Skin of body (tissue), 1 donor: ENCODE measurements at regions not wholly inside any gene's neighbourhood (a gene's known extent, or its start where the extent isn't known, plus 50 kb on each side); places are given as distances from the start of the nearest gene placed in this dataset.
"Not testable (repeated sequence)": the region's sequence is repeated elsewhere in the genome, so short reads cannot be mapped to it uniquely, and the experiment has no call there.

Experiments used
- DNase-seq: peaks from one replicate; lab custom pipeline; 2025; lab: John Stamatoyannopoulos, UW

DNA sequence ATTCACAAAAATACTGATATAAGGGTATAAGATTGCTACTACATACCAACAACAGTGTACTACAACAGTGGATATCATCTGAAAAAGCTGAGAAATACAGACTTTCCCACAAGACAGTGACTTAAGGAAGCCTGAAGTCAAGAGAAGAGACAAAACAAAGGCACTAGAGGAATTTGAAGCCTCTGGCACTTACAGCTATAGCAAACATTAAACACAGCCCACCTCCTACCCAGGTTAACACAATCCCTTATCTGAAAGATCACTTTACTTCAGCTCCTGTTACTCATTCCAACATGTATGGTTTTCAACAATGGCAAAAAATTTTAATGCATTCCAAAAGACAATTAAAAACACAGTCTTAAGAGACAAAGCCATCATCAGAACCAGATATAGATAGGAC is 388.5 kb downstream of the JRKL start:
- DNase-seq = no peak

DNA sequence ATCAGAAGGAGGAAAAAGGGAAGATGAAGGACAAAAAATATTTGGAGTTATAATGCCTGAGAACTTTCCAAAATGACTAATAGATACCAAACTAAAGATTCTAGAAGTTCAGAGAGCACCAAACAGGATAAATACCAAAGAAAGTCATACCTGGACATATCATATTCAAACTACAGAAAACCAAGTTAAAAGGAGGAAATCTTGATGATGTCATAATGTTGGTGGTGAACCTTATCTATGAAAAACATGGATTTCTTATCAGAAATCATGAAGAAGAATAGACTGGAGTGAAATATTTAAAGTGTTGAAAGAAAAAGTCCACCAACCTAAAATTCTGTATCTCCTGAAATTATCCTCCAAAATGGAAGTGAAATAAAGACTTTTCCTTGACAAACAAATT is 389.2 kb downstream of the JRKL start:
- DNase-seq = no peak

DNA sequence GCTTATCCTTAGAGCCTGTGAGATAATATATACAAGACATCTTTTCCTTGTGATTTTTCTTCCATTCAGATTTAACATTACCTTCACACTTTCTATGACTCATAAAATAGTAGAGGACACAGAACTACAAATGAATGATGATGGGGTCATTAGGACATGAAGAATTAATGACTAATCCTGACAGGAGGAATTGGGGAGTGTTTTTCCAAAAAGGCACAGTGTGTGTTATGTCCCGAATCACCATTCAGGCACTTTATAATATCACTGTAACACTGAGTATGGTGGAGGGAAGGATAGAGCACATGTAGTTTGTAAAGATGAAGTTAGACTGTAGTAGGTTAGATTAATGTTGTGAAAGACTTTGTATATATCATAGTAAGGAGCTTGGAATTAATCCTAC is 391.3 kb downstream of the JRKL start:
- no peak for DNase-seq

DNA sequence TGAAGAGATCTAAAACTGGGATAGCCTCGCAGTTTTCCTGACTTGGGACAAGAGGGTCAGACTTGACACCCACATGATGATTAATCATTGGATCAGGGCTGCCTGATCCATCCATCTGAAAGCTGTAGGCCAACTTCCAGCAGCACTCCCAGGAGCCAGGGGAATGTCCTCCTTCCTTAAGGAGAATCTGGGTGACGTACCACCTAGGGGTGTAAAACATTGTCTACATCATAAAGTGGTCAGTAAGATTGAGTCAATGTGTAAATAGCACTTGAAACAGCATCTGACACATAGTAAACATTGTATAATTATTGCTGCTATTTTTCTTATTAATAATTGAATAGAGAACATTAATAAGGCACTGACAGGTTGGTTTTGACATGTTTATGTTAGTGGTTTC is 392.8 kb downstream of the JRKL start:
- DNase-seq = no peak

DNA sequence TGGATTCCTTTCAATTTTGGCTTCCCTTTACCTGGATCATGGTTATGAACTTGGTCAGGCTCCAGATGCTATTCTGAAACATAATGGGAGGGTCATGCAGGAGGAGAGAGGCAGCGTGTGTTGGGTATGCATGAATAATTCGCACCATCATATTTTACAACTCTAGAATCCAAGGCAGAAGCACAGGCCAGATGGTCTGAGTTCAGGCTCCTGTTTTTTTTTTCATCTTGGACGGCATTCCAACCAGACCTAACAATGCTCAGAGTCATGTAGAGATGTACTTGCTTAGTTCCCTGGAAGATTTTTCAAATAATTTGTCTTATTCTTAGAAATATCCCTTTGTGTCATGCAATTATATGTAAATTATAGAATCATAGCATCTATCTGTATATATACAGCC is 393.5 kb downstream of the JRKL start:
- DNase-seq = no peak

DNA sequence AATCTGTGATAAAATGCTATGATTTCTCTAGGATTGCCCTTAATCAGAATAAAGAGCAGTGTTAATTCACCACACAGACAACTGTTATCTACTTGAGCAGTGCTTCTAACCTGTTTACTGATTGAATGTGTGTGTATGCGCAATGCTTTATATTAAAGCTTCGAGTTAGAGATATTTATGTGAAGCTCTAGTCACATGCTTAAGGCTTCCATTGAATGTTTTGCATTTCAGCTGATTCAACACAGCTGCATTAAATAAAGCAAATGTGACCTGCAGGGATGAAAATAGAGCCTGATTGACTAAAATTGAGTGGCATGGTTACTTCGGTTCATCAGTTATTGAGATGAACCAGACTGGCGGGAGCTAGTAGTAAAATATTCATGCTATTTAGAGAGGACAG is 395.3 kb downstream of the JRKL start:
- DNase-seq = no peak

DNA sequence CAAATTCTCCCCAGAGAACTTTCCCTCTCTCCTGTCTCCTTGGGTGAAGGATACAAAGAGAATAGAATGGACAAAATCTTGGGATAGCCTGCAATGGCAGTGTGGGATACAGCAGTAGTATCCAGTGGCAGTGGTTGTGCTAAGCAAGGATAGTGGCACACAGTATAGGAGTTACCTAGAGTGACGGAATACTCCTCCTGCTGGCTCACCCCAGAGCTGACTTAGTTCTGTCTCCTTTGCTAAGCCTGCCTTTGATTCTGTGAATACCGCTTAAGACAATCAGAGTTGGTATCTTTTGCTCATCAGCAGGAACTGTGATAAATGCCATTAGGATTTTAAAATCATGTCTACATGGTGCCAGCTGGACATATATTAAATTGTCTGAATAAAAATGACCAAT is 404.3 kb downstream of the JRKL start:
- no peak for DNase-seq

DNA sequence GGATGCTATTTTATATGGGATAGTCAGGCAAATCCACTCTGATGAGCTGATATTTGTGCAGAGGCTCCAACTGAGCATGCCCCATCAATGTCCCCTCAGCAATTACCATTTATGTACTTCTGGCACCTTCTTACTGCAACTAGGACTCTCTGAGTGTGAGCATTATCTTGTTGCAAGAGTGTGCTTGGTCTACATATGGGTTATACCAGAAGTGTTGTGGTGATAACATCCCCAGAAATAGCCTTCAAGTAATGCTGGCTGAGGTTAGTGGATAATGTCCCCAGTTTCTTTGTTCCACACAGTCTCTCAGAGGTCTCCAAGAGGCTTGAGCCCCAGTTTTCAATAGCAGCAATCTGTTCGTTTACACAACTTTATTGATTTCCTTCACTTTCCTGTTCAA is 408.6 kb downstream of the JRKL start:
- DNase-seq = no peak

DNA sequence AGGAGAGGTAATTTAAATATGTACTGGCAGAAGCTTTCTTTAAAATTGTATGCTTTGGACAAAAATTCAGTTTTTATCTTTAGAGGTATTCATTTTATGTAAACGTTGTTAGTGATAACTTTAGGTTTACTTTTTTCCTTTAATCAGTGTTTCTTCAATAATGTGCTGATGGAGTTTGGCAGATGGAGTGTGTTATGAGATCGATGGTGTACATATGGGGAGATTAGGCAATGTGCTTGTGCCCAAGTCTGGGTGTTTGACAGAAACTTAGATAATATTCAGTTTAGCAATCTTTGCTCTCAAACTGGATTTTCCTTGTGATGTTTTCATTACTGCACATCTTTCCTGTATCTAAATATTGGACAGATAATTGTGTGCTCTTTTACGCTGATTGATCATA is 425.4 kb downstream of the JRKL start:
- no peak for DNase-seq

DNA sequence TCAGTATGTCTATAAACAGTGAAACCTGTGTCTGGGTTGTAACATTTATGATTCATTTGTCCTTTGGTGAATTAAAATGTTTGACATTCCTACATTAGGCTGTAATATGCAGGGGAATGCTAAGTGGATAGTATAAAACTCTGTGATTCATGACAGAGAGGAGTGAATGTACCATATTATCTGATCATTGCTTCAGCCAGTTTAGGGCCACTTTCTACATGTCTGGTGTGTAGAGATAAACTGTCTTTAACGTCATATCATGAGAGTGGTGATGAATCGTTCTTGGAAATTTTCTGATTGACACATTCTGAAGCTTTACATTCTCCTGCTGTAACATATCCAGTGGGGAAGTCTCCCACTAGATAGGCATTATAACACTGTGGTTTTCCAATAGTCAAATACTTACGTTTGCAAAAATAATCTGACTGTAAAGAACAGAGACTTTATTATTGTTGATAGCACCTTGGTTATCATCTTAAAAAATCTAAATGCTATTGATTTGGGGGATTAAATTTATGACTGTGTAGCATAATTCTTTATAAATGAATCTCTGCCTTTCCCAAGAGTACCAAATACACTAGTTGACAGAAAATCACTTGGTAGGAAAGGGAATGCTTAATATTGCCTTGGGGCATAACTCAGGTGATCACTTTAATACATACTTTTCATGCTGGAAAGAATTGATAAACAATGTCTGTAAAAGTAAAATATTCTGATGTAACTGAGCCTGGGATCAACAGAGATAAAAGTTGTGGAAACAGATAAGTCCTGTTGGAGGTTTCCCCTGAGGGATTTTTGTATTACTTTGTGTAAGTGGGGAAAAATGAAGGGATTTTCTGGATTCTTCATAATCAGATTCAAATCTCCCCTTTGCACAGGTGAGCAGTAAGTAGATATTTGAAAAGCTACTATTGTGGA is 427.9 kb downstream of the JRKL start:
- DNase-seq = no peak

DNA sequence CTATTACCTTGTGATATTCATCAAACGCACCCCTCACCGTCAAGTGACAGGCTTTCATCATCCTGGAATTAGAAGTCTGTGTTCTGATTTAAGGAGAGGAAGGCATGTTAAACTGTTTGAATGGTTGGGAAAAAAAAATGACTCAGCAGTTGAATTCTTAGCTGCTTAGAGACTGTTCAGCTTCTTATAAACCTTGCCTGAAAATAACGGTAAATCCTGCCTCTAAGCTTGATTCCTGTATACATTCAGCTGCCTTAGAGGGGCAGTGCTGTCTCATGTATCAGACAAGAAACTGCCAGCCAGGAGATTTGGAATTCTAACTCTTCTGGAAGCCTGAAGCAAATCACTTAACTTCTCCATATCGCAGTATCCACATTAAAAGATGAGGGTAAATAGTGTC is 437.4 kb downstream of the JRKL start:
- no peak for DNase-seq

DNA sequence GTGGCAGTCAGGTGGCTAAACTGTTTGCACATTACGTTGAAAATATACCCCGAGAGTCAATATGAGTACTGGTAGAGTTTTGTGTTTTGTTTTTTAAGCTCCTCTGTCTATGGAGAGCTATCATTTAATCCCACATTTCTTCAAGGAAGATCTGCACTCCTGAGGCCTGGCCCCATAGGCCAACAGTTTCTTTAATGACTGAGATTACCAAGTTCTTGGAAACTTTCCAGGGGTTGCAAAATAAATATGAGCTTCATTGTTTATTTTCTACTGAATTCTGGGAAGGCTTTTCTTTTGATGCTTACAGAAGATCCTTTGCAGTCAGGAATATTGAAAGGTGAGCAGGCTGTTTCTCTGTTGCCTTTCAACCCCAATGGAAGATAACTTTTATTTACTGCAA is 452.0 kb downstream of the JRKL start:
- no peak for DNase-seq

DNA sequence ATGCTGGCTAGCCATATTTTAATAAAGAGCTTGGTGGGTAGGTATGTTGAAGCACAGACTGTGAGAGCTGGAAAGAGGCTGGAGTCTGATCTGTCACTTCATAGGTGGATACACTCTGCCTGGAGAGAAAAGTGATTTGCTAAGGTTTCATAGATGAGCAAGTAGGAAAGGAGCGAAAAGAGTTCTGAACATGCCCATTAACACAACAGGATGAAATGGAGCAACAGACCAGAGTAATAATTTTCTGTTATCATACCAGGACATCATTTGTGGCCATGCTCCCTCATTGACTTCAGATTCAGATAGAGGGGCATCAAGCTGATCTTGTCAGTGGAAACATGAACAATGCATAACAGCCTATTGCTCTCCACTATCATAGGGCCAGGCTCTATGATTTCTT is 452.9 kb downstream of the JRKL start:
- DNase-seq = no peak

DNA sequence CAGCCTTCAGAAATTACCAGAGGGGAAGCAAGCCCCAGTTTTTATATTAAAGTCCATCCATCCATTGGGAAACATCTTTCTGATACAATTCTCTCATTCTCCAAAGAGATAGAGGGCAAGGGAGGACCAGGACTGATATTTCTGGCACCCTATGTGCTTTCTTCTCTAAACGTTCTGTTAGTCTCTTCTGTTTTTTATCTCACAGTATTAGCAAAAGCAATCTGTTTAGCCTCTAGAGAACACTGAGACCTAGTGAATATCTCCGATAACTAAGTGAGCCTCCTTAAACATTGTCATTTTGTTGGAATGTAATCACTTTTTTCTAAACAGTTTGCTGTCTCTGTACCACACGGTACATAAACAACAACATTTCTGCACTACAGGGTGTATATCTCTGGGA is 464.6 kb downstream of the JRKL start:
- no peak for DNase-seq

DNA sequence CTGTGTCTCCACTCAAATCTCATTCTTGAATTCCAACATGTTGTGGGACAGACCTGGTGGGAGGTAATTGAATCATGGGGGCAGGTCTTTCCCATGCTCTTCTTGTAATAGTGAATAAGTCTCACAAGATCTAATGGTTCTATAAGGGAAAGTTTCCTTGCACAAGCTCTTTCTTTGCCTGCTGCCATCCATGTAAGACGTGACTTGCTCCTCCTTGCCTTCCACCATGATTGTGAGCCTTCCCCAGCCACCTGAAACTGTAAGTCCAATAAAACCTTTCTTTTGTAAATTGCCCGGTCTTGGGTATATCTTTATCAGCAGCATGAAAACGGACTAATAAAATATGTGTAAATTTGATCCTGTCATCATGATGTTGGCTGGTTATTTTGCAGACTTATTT is 471.9 kb downstream of the JRKL start:
- DNase-seq = not testable (repeated sequence)

DNA sequence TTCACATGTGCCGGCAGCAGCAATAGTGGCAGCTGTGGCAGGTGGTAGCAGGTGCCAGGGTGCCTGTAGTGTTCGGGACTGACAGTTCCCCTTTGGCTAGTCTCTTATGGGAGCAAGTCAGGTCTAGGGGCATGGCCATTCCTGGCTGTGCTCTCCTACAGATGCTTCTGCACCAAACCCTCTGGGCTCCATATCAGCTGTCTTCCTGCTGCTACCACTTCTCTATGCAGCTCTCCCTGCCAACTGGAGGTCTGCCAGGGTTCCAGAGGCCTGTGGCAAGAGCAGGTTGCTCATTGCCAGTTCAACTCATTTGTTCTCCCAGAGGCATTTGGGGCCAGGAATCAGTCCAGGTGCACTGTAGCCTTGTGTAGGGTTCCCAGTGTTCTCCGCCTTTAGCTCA is 473.7 kb downstream of the JRKL start:
- no peak for DNase-seq

DNA sequence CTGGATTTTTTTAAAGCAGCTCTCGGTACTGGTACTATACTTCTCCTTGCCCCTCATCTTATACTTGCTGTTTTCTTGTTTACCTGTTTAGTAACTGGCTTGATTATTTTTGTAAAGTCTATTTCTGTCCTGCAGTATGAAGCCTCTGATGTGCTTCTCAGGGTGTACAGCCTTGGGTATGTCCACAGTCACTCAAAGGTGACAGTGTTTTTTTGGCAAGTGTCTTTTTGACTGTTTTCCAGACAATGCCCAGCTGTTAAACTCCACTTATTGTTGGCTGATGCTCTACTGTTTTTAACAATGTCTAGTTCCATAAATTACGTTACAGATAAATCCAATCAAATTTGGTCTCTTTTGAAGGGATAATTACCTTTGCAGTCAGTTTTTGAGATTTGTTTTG is 475.2 kb downstream of the JRKL start:
- DNase-seq = no peak

DNA sequence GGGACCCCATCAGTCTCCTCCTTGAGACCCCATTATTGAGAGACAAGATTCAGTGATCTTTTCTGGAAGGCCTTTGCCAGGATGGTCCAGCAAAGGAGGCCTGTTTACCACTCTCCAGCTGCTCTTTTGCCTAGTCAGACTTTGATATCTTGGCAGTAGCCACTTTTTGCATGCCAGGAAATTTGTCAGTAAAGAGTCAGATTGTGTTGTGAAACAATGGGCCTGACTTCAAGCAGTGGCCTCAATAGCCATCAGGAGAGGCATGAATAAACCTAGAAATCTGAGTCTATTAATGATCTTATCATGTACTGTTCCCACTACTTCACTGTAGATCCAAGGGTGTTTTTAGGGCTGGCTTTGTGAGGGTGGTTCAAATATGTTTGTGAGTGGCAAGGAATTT is 479.4 kb downstream of the JRKL start:
- no peak for DNase-seq

DNA sequence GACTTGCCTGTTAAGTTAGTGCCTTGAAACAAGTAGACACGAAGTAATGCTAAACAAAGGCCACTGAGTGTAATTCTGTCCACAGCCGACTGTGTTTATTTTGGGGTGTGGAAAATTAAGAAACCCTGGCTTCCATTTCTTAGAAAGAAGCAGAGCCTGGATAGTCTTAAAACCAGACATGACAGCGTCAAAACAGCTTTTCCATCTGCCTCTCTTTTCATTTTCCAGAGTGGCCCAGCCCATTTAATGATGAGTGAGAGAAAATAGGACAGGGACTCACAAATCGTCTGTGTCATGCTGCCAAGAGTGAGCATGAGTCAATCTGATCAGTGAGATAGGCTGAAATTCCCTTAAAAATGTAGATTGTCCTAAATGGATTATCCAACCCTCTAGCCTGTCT is 485.9 kb downstream of the JRKL start:
- no peak for DNase-seq

DNA sequence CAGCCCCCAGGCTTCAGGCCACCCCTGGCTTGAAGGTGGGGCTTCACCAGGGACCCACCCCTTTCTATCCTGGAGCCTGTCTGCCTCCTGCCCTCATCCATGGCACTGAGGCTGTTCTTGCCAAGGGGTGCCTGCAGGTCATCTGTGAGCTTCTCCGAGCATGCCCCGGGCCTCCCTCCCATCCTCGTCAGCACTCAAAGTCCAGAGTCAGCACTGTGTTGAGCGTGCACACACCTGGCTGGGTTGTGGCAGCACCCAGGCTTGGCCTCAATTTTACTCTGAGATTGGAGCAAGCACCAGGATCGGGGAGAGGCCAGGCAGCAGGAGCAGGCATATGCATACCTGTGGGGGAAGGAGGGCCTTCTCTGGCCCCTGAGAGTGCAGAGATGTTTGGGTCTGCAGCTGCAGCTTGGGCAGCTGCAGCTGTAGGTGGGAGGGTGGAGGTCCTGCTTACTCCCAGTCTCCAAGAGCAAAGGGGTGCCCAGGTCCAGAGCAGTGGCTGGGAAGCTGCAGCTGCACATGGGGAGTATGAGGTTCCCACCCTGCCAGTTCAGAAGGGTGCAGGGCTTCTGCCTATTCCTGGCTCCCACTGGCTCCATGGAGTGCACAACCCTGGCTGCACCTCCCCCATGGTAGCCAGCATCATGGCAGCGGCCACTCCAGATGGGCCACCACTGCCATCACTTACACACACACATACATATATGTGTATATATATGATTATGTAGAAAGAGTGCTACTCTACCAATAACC is 488.7 kb downstream of the JRKL start:
- DNase-seq = no peak

DNA sequence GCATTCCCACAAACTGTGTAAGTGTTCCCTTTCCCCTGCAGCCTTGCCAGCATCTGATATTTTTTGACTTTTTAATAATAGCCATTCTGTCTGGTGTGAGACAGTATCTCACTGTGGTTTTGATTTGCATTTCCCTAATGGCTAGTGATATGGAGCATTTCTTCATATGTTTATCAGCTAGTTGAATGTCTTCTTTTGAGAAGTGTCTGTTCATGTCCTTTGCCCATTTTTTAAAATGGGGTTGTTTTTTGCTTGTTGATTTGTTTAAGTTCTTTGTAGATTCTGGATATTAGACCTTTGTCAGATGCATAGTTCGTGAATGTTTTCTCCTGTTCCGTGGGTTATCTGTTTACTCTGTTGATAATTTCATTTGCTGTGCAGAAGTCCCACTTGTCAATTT is 492.8 kb downstream of the JRKL start:
- not testable (repeated sequence) for DNase-seq

DNA sequence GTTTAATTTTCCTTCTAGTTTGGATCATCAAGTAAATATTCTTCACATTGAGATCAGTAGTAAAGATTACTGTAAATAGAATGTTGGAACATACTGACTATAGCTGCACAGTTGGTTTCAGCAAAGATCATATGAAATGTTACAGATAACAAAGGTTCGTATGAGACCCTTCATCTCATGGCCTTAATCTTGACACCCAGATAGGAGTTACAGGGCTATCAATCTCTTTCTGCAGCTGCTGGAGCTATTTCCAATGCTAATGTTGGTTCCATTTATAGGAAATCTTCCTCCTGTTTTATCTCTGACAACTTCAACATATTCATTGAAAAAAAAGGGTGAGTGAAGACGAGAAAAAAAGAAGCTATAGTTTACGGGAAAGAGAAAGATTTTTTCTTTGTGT is 495.6 kb downstream of the JRKL start:
- DNase-seq = no peak

DNA sequence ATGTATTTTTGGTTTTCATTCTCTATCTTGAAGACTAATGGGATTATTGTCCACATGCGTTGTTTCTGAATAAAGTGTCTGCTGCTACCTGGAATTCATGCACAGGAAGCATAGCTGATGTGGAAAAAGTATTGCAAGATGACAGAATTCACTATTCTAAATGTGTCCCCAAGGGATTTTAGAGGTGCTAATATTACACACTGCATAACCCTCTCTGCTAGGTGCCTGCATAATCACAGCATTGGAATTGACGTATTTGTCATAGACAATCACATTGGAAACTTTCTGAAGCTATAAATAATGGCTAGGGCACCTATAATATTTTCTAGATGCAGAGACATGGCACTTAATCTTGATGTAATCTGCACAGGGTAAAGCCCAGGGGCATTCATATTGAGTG is 496.1 kb downstream of the JRKL start:
- no peak for DNase-seq
